Astrocyte of the cerebellum (primary cell): ENCODE measurements at regions not wholly inside any gene's neighbourhood (a gene's known extent, or its start where the extent isn't known, plus 50 kb on each side); places are given as distances from the start of the nearest gene placed in this dataset.
"Not testable (repeated sequence)": the region's sequence is repeated elsewhere in the genome, so short reads cannot be mapped to it uniquely, and the experiment has no call there.

Source experiments
- DNase-seq: peaks from one replicate; pipeline ENCODE4 v3.0.0-alpha.2; 2011; ENCODE audit warnings: low read depth
- H3K4me3 ChIP-seq: 2 replicates; pipeline ENCODE4 v1.5.1; 2011; ENCODE audit warnings: mild to moderate bottlenecking, low read depth, low read length, moderate library complexity
- in situ Hi-C: cut with HindIII; loops from 2 replicates; pipeline ENCODE4 v1.10.0; 2017; ENCODE audit warnings: low sequenced_read_pairs
- TF ChIP-seq, protein P1 (sequence below): IDR thresholded peaks from 2 replicates; pipeline ENCODE4 v1.5.1; 2012; ENCODE audit warnings: low read length, low read depth, moderate library complexity, mild to moderate bottlenecking; ENCODE audit errors: missing control alignments

DNA sequence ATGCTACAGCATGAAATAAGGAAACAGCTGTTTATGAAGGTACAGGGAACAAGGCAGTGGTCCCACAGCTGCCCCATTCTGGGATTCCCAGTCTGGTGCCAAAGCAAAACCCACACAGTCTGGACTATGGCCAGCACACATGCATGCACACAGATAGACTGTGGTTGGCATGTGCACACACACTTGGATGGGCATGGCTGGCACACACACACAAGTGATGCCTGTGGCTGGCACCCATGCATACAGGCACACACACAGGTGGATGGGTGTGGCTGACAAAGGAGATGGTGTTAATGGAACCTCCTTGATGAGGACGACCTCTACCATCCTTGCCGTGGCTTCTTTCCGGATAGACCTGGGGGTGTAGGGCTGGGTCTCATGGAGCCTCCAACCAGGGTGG lies 114.0 kb upstream of the LYZL2 start:
- no peak for DNase-seq
- TF ChIP-seq, protein P1, sequence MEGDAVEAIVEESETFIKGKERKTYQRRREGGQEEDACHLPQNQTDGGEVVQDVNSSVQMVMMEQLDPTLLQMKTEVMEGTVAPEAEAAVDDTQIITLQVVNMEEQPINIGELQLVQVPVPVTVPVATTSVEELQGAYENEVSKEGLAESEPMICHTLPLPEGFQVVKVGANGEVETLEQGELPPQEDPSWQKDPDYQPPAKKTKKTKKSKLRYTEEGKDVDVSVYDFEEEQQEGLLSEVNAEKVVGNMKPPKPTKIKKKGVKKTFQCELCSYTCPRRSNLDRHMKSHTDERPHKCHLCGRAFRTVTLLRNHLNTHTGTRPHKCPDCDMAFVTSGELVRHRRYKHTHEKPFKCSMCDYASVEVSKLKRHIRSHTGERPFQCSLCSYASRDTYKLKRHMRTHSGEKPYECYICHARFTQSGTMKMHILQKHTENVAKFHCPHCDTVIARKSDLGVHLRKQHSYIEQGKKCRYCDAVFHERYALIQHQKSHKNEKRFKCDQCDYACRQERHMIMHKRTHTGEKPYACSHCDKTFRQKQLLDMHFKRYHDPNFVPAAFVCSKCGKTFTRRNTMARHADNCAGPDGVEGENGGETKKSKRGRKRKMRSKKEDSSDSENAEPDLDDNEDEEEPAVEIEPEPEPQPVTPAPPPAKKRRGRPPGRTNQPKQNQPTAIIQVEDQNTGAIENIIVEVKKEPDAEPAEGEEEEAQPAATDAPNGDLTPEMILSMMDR = no peak
- no peak overlapping the region for H3K4me3 ChIP-seq
- in situ Hi-C loops = no loop called here

DNA sequence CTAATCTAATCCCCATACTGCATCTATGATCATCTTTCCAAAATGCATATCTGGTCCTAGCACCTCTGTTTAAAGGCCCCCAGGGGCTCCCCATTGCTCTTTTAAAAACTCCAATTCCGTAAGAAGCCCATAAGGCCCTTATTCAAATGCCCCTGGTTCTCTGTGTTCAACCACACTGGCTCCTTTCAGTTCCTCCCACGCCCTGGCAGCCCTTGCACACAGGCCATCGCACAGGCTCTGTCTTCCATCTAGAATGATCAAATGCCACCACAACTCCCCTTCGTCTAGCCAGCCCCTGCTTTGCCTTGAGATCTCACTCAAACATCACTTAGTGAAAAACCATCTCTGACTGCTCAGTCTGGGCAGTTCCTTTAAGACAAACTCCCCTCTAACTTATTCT lies 112.9 kb upstream of the LYZL2 start:
- in situ Hi-C loops = no loop called here
- TF ChIP-seq, protein P1 = no peak
- H3K4me3 ChIP-seq = no peak overlapping the region
- DNase-seq = no peak

DNA sequence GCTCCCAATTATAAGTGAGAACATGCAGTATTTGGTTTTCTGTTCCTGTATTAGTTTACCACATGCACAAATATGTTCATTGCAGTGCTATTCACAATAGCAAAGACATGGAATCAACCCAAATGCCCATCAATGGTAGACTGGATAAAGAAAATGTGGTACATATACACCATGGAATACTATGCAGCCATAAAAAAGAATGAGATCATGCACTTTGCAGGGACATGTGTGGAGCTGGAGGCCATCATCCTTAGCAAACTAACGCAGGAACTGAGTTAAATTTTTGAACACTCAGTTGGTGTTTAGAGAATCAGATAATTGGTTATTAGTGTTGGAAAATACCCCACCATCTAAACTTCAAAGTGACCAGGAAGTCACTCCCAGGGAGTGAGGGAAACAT lies 111.2 kb upstream of the LYZL2 start:
- in situ Hi-C loops, DNase-seq, H3K4me3 ChIP-seq: not testable (repeated sequence)

DNA sequence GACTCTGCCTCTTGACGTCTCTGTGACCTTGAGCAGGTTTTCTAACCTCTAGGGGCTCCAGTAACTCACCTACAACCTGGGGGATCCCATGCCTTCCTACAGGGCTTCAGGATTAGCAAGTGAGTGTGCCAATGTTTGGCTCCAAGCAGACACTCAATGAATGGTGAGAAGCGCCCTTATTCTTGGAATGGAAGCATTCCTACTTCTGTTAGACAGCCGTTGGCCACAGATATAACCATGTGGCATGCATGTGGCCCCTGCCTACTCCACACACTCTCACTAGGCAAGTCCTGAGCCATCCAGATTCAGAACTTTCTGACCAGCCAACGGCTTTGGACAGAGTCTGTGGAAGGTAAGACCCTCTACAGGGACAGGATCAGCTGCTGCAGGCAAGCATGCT lies 108.9 kb upstream of the LYZL2 start:
- TF ChIP-seq, protein P1 = no peak
- in situ Hi-C loops = no loop called here
- no peak overlapping the region for H3K4me3 ChIP-seq
- DNase-seq = no peak

DNA sequence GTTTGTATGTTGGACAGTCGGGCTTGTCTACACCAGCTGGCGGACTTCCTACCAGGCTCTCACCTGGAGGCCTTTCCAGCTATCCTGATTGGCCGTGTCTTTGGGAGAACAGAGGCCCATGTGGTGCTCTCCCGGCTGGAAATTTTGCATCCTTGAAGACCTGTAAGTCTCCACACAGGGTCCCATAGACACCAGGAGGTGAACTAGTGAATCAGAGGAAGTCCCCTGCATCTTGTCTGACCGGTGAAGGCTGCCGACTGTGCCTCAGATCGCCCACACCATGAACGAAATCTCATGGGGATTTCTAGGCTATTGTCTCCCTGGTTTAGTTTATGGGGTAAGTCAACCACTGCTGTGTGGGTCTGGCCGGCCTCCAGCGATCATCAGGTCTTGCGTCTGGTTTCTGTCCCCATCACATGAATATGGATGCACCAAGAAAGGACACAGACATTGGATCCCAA lies 108.4 kb upstream of the LYZL2 start:
- in situ Hi-C loops = no loop called here
- TF ChIP-seq, protein P1 = no peak
- no peak for DNase-seq
- H3K4me3 ChIP-seq = no peak overlapping the region

DNA sequence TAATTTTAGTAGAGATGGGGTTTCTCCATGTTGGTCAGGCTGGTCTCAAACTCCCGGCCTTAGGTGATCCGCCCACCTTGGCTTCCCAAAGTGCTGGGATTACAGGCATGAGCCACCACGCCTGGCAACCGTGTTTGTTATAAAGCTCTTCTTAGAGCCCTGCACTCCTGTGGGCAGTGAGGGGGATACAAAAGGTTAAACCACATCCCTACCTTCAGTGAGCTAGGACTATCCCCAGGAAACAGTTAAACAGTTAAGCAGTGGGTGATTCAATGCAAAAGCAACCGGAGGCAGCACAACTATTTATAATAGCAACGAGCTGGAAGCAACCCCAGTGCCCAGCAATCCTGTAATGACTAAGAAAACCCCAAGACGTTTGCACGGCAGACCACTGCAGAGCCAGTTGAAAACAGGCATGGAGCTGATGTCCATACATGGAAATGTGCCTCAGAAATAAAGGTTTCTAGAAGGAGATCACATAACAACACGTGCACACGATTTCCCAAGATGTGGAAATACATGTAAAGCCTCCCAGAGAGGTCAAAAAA lies 107.2 kb upstream of the LYZL2 start:
- DNase-seq = peak; percentile 99
- in situ Hi-C loops = no loop called here
- TF ChIP-seq, protein P1 = no peak
- H3K4me3 ChIP-seq = no peak overlapping the region

DNA sequence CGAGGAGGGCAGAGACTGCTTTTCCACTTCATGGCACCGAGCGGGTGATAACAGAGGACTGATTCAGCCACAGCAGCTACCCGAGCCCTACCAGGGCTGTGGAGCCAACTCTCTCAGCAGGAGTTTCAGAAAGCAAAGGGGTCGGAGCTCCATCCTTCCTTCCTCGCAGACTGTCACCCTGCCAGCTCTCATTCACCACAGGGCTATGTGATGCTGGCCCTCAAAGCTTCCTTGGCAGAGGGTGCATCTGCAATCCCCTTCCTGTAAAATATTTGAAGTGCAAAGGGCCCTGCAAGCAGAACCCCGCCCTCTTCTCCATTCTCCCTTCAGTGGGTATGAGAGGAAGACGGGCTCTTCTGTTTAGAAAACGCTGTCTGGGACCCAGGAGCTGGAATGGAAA lies 105.3 kb upstream of the LYZL2 start:
- in situ Hi-C loops = no loop called here
- TF ChIP-seq, protein P1 = no peak
- DNase-seq = no peak
- no peak overlapping the region for H3K4me3 ChIP-seq
